Lower leg skin (tissue), 4 donors: ENCODE measurements at regions not wholly inside any gene's neighbourhood (a gene's known extent, or its start where the extent isn't known, plus 50 kb on each side); places are given as distances from the start of the nearest gene placed in this dataset.
"Not testable (repeated sequence)": the region's sequence is repeated elsewhere in the genome, so short reads cannot be mapped to it uniquely, and the experiment has no call there.

Experiments
- DNase-seq, 2 donors: peaks; one replicate each; pipeline ENCODE4 v3.0.0-alpha.2; 2019; ENCODE audit warnings: low spot score in 2 of 2
- H3K4me3 ChIP-seq: fragments of 200-600 bp; sonication (generic); 2 replicates; pipeline ENCODE4 v1.5.1; 2017; ENCODE audit warnings: mild to moderate bottlenecking, low read depth; ENCODE audit not compliant: poor library complexity, severe bottlenecking
- CTCF ChIP-seq, 3 donors: fragments of 450-650 bp; IDR thresholded peaks; one replicate each; pipeline ENCODE4 v1.5.1; 2016; ENCODE audit warnings: antibody characterized with exemption in 3 of 3, mild to moderate bottlenecking in 3 of 3, moderate library complexity in 2 of 3
- POLR2A ChIP-seq, 2 donors: fragments of 450-650 bp; IDR thresholded peaks; one replicate each; pipeline ENCODE4 v1.6.1; 2016 to 2017; ENCODE audit warnings: antibody characterized with exemption in 2 of 2, mild to moderate bottlenecking in 1 of 2, moderate library complexity in 1 of 2
- WGBS, 2 donors: methylation state at CpG; one replicate each; pipeline ENCODE4 v1.1.5; 2018; 5-methylcytosine and 5-hydroxymethylcytosine counted together
- intact Hi-C: fragments of 100-400 bp; cut with DNase I; formaldehyde crosslinking; loops from one replicate; pipeline ENCODE4 v1.15.0; 2023; ENCODE audit warnings: low total_unique reads

- H3K4me3 ChIP-seq = no peak overlapping the region
- TF ChIP-seq CTCF (IDR thresholded peaks at IDR 0.05) (no peak), POLR2A (IDR thresholded peaks at IDR 0.05) (no peak)
- 36 to 39% methylated on average over 14 of the region's 14 CpGs for WGBS, 2 donors
- DNase-seq = peak; percentile 81 to 93
- intact Hi-C loops = no loop called here
Measured at GRCh38 chr15:31435912-31436628, 109.4 kb downstream of the KLF13 start.

- DNase-seq = peak in 1 of 2 donors; percentile 83
- intact Hi-C loops = no loop called here
- TF ChIP-seq CTCF (IDR thresholded peaks at IDR 0.05) (no peak), POLR2A (IDR thresholded peaks at IDR 0.05) (no peak)
- WGBS, 2 donors = 86 to 89% methylated on average over 6 of the region's 6 CpGs
- H3K4me3 ChIP-seq = no peak overlapping the region
Measured at GRCh38 chr15:31437686-31438085, 111.1 kb downstream of the KLF13 start.

- intact Hi-C loops = no loop called here
- peak in 1 of 2 donors; percentile 52 for DNase-seq
- TF ChIP-seq POLR2A (IDR thresholded peaks at IDR 0.05) = no peak
- TF ChIP-seq CTCF (IDR thresholded peaks at IDR 0.05) = no peak
- no peak overlapping the region for H3K4me3 ChIP-seq
- WGBS, 2 donors = 93% methylated on average over 10 of the region's 10 CpGs
Measured at GRCh38 chr15:31438601-31439265, 112.1 kb downstream of the KLF13 start.

- 92 to 93% methylated on average over 10 of the region's 10 CpGs for WGBS, 2 donors
- no peak for TF ChIP-seq CTCF (IDR thresholded peaks at IDR 0.05)
- TF ChIP-seq POLR2A (IDR thresholded peaks at IDR 0.05) = no peak
- intact Hi-C loops = no loop called here
Measured at GRCh38 chr15:31439328-31439727, 112.7 kb downstream of the KLF13 start.

GRCh38 chr15:31440216-31440615 is 113.6 kb downstream of the KLF13 start:
- 93 to 95% methylated on average over 19 to 20 of the region's 20 CpGs for WGBS, 2 donors
- intact Hi-C loops = loop anchor here (5.0 kb wide), 1 partner anchor 47 kb away; no protein-coding TSS in a partner anchor
- H3K4me3 ChIP-seq = not testable (repeated sequence)
- DNase-seq = peak in 1 of 2 donors; percentile 86

More at GRCh38 chr15:31439328-31439727, 112.7 kb downstream of the KLF13 start:
- peak in 1 of 2 donors; percentile 86 for DNase-seq
- no peak overlapping the region for H3K4me3 ChIP-seq

- DNase-seq = peak in 1 of 2 donors; percentile 94
- WGBS, 2 donors = 2 to 5% methylated on average over 40 to 41 of the region's 56 CpGs
- TF ChIP-seq CTCF (IDR thresholded peaks at IDR 0.05) (no peak), POLR2A (IDR thresholded peaks at IDR 0.05) (no peak)
- intact Hi-C loops = loop anchor here (5.0 kb wide), 1 partner anchor 46 kb away; no protein-coding TSS in a partner anchor
- no peak overlapping the region for H3K4me3 ChIP-seq
Measured at GRCh38 chr15:31440754-31441311, 114.2 kb downstream of the KLF13 start.
